NT2/D1 (cell line): ENCODE measurements at regions not wholly inside any gene's neighbourhood (a gene's known extent, or its start where the extent isn't known, plus 50 kb on each side); places are given as distances from the start of the nearest gene placed in this dataset.

Experiments used
- SUZ12 ChIP-seq: IDR thresholded peaks from 2 replicates; pipeline ENCODE4 v1.6.1; 2011; ENCODE audit not compliant: insufficient read length, insufficient read depth; ENCODE audit errors: extremely low read depth
- YY1 ChIP-seq: IDR thresholded peaks from 2 replicates; pipeline ENCODE4 v1.6.1; 2011; ENCODE audit not compliant: insufficient read length, insufficient read depth
- ZNF274 ChIP-seq: IDR thresholded peaks from 2 replicates; pipeline ENCODE4 v1.6.1; 2011; ENCODE audit warnings: mild to moderate bottlenecking, low read depth, low read length

- TF ChIP-seq YY1 (no peak), ZNF274 (no peak), SUZ12 (no peak)
Observed at GRCh38 chr4:175246941-175247340, 328.8 kb downstream of the ADAM29 start.
